ENCODE measurements at regions not wholly inside any gene's neighbourhood (a gene's known extent, or its start where the extent isn't known, plus 50 kb on each side); places are given as distances from the start of the nearest gene placed in this dataset.
A peak's percentile ranks its signal among the peaks of the same experiment; 100 is the strongest.
"Not testable (repeated sequence)": the region's sequence is repeated elsewhere in the genome, so short reads cannot be mapped to it uniquely, and the experiment has no call there.

GRCh38 chr10:30697806-30698205, 68.3 kb upstream of the LYZL2 start:
- intact Hi-C loops (cut with DNase I) = no loop called here

GRCh38 chr10:30697221-30697620, 67.7 kb upstream of the LYZL2 start:
- H3K27me3 ChIP-seq; H3K27ac ChIP-seq; H3K36me3 ChIP-seq; H3K9me3 ChIP-seq; DNase-seq; H3K4me1 ChIP-seq; intact Hi-C loops (cut with DNase I); H3K4me3 ChIP-seq; ATAC-seq: not testable (repeated sequence)

More at GRCh38 chr10:30697806-30698205, 68.3 kb upstream of the LYZL2 start:
- H3K9me3 ChIP-seq = no peaks in the 10 kb centered on the region
- H3K4me1 ChIP-seq = peaks cover 3% of the 10 kb centered on the region
- no peaks in the 10 kb centered on the region for H3K27me3 ChIP-seq
- no peak overlapping the region for H3K27ac ChIP-seq
- no peak for TF ChIP-seq CTCF (IDR thresholded peaks at IDR 0.05)
- DNase-seq (no peak), ATAC-seq (peak; percentile 45)
- no peaks in the 10 kb centered on the region for H3K36me3 ChIP-seq
- no peak overlapping the region for H3K4me3 ChIP-seq

GRCh38 chr10:30696416-30697185, 67.0 kb upstream of the LYZL2 start:
- DNase-seq; H3K9me3 ChIP-seq; H3K27me3 ChIP-seq; H3K27ac ChIP-seq; H3K36me3 ChIP-seq; intact Hi-C loops (cut with DNase I); H3K4me3 ChIP-seq; H3K4me1 ChIP-seq: not testable (repeated sequence)
- TF ChIP-seq CTCF (IDR thresholded peaks at IDR 0.05) = peak; percentile 12
- ATAC-seq = peak; percentile 25

- DNase-seq; H3K27ac ChIP-seq; H3K9me3 ChIP-seq; ATAC-seq; H3K27me3 ChIP-seq; H3K4me1 ChIP-seq; H3K36me3 ChIP-seq; intact Hi-C loops (cut with DNase I); H3K4me3 ChIP-seq: not testable (repeated sequence)
Observed at GRCh38 chr10:30695481-30696236, 66.1 kb upstream of the LYZL2 start.

- intact Hi-C loops (cut with DNase I) = no loop called here
- no peak for TF ChIP-seq CTCF (IDR thresholded peaks at IDR 0.05)
- DNase-seq = no peak
- Histone ChIP-seq H3K27ac (no peak overlapping the region), H3K4me3 (no peak overlapping the region), H3K9me3 (no peaks in the 10 kb centered on the region), H3K27me3 (no peaks in the 10 kb centered on the region), H3K4me1 (no peaks in the 10 kb centered on the region), H3K36me3 (no peaks in the 10 kb centered on the region)
- ATAC-seq = no peak
Observed at GRCh38 chr10:30694518-30695228, 65.1 kb upstream of the LYZL2 start.

GRCh38 chr10:30691639-30692015, 62.1 kb upstream of the LYZL2 start:
- TF ChIP-seq CTCF (IDR thresholded peaks at IDR 0.05) = no peak
- no peak for ATAC-seq
- Histone ChIP-seq H3K27me3 (no peaks in the 10 kb centered on the region), H3K4me3 (no peak overlapping the region), H3K27ac (no peak overlapping the region), H3K36me3 (no peaks in the 10 kb centered on the region), H3K4me1 (no peaks in the 10 kb centered on the region), H3K9me3 (no peaks in the 10 kb centered on the region)
- DNase-seq = no peak
- intact Hi-C loops (cut with DNase I) = no loop called here

- H3K4me3 ChIP-seq; intact Hi-C loops (cut with DNase I); H3K27ac ChIP-seq: not testable (repeated sequence)
Observed at GRCh38 chr10:30690948-30691638, 61.5 kb upstream of the LYZL2 start.

More at GRCh38 chr10:30690948-30691638, 61.5 kb upstream of the LYZL2 start:
- ATAC-seq, H3K36me3 ChIP-seq, H3K9me3 ChIP-seq, H3K4me1 ChIP-seq, DNase-seq, H3K27me3 ChIP-seq: not testable (repeated sequence)
